GM10266 (cell line): ENCODE measurements at regions not wholly inside any gene's neighbourhood (a gene's known extent, or its start where the extent isn't known, plus 50 kb on each side); places are given as distances from the start of the nearest gene placed in this dataset.

ENCODE experiments used
- DNase-seq: peaks from one replicate; pipeline ENCODE4 v3.0.0; 2012; ENCODE audit errors: extremely low spot score
- CTCF ChIP-seq: IDR thresholded peaks from 2 replicates; pipeline ENCODE4 v1.5.1; 2012; ENCODE audit warnings: mild to moderate bottlenecking, low read depth; ENCODE audit not compliant: control insufficient read depth, insufficient read depth; ENCODE audit errors: missing control alignments

GRCh38 chr6:156082012-156082411 lies 626.4 kb upstream of the NOX3 start:
- no peak for TF ChIP-seq CTCF
- DNase-seq = no peak

GRCh38 chr6:156080371-156080770 lies 624.7 kb upstream of the NOX3 start:
- TF ChIP-seq CTCF = no peak
- DNase-seq = no peak

DNA sequence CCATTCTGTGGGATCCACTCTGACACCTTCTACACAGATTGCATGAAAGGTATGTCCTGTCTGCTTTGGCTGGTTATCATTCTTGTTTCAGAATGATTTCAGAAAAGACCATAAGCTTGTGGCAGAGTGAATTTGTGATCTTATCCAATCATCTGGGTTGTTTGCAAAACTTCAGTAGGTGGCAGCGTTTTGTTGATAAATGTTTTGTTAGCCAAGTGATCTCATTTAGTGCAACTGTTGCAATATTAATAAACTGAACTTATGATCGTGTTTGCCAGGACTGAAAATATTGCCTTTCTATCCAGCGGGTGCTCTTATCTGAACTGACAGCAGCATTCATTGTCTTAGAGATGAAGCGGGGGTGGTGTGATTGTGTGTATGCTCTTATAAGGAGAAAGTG lies 613.2 kb upstream of the NOX3 start:
- TF ChIP-seq CTCF = no peak
- no peak for DNase-seq

DNA sequence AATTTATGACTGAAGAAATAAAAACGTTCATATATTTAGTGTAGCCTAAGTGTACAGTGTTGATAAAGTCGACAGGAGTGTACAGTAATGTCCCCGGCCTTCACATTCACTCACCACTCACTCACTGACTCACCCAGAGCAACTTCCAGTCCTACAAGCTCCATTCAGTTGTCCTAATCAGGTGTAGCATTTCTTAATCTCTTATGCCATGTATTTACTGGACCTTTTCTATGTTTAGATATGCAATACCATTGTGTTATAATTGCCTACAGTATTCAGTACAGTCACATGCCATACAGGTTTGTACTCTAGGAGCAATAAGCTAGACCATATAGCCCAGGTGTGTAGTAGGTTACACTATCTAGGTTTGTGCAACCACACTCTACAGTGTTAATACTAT lies 610.2 kb upstream of the NOX3 start:
- no peak for TF ChIP-seq CTCF
- no peak for DNase-seq

DNA sequence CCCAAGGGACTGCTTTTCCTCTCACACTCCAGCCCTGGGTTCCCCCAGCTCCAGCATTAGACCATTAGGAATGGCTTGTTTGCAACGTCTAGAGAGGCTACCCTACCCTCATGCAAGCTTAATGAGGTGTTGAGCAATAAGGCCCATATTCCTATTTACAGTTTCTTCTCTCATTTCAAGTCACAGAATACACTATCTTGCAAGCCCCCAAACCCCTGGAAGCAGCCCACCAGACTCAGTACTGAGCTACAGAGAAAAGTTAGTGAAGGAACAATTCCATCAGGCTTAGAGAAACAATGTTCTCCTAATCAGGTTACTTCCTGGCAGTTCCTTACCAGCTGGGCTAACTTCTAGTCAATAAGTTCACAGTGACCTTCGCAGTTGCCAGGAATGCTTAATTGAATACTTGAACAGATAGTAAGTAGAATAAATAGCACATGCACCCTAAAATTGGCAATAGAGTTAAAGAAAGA lies 606.5 kb upstream of the NOX3 start:
- DNase-seq = no peak
- no peak for TF ChIP-seq CTCF

DNA sequence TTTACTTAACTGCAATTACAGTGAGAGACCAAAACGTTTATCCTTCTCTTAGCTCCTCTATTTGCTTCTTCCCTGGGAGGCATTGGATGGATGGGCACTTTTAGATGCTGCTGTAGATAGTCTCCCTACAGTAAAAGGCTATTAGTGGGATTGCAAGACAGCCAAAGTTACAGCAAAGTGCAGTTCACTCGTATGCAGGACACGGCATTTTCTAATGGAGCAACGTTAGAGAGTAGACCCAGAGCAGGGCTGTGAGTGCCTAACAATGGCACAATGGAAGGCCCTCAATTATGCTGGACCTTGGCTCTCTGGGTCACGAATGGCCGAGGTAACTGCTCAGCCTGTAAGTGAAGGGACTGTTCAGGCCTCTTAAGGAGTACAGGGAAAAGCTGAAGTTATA lies 605.8 kb upstream of the NOX3 start:
- TF ChIP-seq CTCF = no peak
- DNase-seq = no peak

DNA sequence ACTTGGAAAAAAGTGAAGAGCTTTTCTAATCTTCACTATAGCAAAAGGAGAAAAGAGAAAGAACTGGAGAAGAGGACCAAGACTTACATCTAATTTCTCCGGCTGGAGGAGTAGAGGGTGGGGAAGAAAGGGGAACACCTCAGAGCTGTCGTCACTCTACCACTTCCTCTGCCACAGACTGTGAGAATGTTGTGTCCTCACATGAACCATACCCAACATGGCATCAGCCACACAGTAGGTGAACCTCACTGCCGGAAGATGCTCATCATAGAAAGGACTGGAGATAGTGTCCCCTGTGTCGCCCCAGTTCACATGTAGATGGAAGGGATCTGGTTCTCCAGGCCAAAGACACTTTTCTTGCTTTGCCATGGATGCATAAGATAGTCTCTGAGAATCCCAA lies 604.4 kb upstream of the NOX3 start:
- DNase-seq = no peak
- no peak for TF ChIP-seq CTCF
